ENCODE measurements at regions not wholly inside any gene's neighbourhood (a gene's known extent, or its start where the extent isn't known, plus 50 kb on each side); places are given as distances from the start of the nearest gene placed in this dataset.

DNA sequence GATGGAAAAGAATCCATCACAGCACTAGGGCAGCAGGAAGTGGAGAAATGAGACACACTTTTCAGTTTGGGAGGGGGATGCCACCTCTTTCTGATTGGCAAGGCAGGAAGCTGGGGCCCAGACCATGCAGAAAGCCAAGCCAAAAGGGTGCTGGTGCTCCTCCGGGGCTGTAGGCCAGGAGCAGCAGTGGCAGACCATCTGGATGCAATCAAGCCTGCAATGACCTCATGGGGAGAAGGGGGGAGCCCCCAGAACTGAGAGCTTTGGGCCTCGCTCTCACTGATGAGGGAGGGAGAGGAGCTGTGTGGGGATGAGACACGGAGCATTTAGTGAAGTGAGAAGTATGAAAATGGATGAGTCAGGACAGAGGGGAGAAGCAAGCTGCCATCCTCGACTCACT lies 141.3 kb upstream of the NALF2 start:
- ChIA-PET POLR2A (no interaction called here), CTCF (ENCODE audit: low intra/inter-chr PET ratio, low total read pairs) (no interaction called here)
- ATAC-seq (no peak), FAIRE-seq (no peak), DNase-seq (ENCODE audit: low spot score) (no peak)
- Histone ChIP-seq H3K4me1 (ENCODE audit: insufficient read depth, low read length) (no peaks in the 10 kb centered on the region), H3K9me3 (ENCODE audit: low read length) (no peaks in the 10 kb centered on the region), H3K4me2 (ENCODE audit: low read depth, low read length) (no peak overlapping the region), H3K27me3 (ENCODE audit: control insufficient read depth in 1 of 2, insufficient read depth in 2 of 2, low read length in 2 of 2) (no peaks in the 10 kb centered on the region), H3K36me3 (replicated peaks in 1 of 2; ENCODE audit: control insufficient read depth in 1 of 2, insufficient read depth in 2 of 2, low read length in 2 of 2) (no peaks in the 10 kb centered on the region), H4K20me1 (ENCODE audit: insufficient read depth, low read length) (no peaks in the 10 kb centered on the region), H2AFZ (ENCODE audit: low read length) (no peak overlapping the region), H3K79me2 (ENCODE audit: insufficient read depth, low read length) (no peaks in the 10 kb centered on the region), H3K4me3 (replicated peaks in 1 of 3; ENCODE audit: insufficient read depth in 1 of 3, low read depth in 2 of 3, low read length in 3 of 3) (no peak overlapping the region), H3K9ac (ENCODE audit: insufficient read depth, low read depth, low read length) (no peak overlapping the region), H3K27ac (ENCODE audit: extremely low read length, insufficient read depth, low read length) (no peak overlapping the region)
- intact Hi-C loops (cut with micrococcal nuclease; ENCODE audit: unreplicated experiment) = no loop called here
- in situ Hi-C loops (cut with HindIII; ENCODE audit: extremely low pct_ligation_motif_present, low pct_unique_long_range_greater_than_20kb) = no loop called here
- WGBS (ENCODE audit: low lambda C conversion rate) = 31% methylated on average over 2 of the region's 4 CpGs
- BruUV-seq (replicated peaks) = no TSS peak
- TF ChIP-seq ZIK1 (CRISPR knock-in tag; IDR thresholded peaks at IDR 0.05; ENCODE audit: borderline replicate concordance, low read depth) (no peak), CREBL2 (CRISPR knock-in tag; IDR thresholded peaks at IDR 0.05; ENCODE audit: borderline replicate concordance) (no peak), POLR2A (IDR thresholded peaks at IDR 0.05; ENCODE audit: insufficient read depth in 1 of 2, low read depth in 2 of 2, low read length in 2 of 2) (no peak), ZNF343 (CRISPR knock-in tag; IDR thresholded peaks at IDR 0.05) (no peak), ZSCAN21 (CRISPR knock-in tag; IDR thresholded peaks at IDR 0.05; ENCODE audit: borderline replicate concordance) (no peak), MLLT10 (CRISPR knock-in tag; IDR thresholded peaks at IDR 0.05) (no peak), MAZ (IDR thresholded peaks at IDR 0.05; ENCODE audit: borderline replicate concordance, low read depth, low read length) (no peak), MAZ (CRISPR knock-in tag; IDR thresholded peaks at IDR 0.05; ENCODE audit: low read depth) (no peak), ZMAT3 (CRISPR knock-in tag; conservative IDR thresholded peaks at IDR 0.05) (no peak), NR2F1 (CRISPR knock-in tag; IDR thresholded peaks at IDR 0.05) (no peak), TFE3 (CRISPR knock-in tag; IDR thresholded peaks at IDR 0.05) (no peak), DR1 (CRISPR knock-in tag; IDR thresholded peaks at IDR 0.05) (no peak), NPAS2 (CRISPR knock-in tag; IDR thresholded peaks at IDR 0.05; ENCODE audit: borderline replicate concordance) (no peak), RBM39 (IDR thresholded peaks at IDR 0.05; ENCODE audit: low read depth, low read length, poor library complexity, severe bottlenecking) (no peak), DRAP1 (CRISPR knock-in tag; IDR thresholded peaks at IDR 0.05) (no peak), CHD2 (IDR thresholded peaks at IDR 0.05; ENCODE audit: low read depth, low read length) (no peak), ZNF382 (CRISPR knock-in tag; IDR thresholded peaks at IDR 0.05; ENCODE audit: borderline replicate concordance) (no peak), ZNF556 (CRISPR knock-in tag; IDR thresholded peaks at IDR 0.05; ENCODE audit: borderline replicate concordance) (no peak), RFX5 (IDR thresholded peaks at IDR 0.05; ENCODE audit: low read depth, low read length) (no peak)
- TF ChIP-seq, protein P1, sequence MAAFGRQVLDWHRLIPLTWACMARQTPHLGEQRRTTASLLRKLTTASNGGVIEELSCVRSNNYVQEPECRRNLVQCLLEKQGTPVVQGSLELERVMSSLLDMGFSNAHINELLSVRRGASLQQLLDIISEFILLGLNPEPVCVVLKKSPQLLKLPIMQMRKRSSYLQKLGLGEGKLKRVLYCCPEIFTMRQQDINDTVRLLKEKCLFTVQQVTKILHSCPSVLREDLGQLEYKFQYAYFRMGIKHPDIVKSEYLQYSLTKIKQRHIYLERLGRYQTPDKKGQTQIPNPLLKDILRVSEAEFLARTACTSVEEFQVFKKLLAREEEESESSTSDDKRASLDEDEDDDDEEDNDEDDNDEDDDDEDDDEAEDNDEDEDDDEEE (CRISPR knock-in tag; IDR thresholded peaks at IDR 0.05) = no peak

Measured in HepG2 (cell line).